ENCODE measurements at regions not wholly inside any gene's neighbourhood (a gene's known extent, or its start where the extent isn't known, plus 50 kb on each side); places are given as distances from the start of the nearest gene placed in this dataset.

DNA sequence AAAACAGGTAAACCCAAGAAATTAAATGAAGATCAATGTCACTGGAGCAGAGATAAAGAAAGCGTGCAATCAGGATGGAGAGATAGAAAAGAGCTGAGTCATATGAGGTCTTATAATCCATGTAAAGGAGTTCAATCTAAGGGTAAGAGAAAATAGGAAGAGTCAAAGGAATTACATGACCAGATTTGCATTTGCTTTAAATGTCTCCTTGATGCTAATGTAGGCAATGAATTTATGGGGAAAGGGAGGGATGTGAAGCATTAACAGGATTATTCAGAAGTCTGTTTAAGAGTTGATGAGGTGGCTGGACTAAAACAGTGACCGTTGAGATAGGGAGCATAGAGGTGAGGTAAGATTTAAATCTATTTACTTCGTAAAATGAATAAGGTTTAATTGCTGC, 623.1 kb downstream of the MBD2 start:
- H3K27me3 ChIP-seq = no peaks in the 10 kb centered on the region
- no peaks in the 10 kb centered on the region for H3K9me3 ChIP-seq
- no peak overlapping the region for H3K4me3 ChIP-seq (ENCODE audit: low read depth, low read length)
- TF ChIP-seq, protein P1, sequence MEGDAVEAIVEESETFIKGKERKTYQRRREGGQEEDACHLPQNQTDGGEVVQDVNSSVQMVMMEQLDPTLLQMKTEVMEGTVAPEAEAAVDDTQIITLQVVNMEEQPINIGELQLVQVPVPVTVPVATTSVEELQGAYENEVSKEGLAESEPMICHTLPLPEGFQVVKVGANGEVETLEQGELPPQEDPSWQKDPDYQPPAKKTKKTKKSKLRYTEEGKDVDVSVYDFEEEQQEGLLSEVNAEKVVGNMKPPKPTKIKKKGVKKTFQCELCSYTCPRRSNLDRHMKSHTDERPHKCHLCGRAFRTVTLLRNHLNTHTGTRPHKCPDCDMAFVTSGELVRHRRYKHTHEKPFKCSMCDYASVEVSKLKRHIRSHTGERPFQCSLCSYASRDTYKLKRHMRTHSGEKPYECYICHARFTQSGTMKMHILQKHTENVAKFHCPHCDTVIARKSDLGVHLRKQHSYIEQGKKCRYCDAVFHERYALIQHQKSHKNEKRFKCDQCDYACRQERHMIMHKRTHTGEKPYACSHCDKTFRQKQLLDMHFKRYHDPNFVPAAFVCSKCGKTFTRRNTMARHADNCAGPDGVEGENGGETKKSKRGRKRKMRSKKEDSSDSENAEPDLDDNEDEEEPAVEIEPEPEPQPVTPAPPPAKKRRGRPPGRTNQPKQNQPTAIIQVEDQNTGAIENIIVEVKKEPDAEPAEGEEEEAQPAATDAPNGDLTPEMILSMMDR (IDR thresholded peaks at IDR 0.05; ENCODE audit: low read depth, low read length) = no peak
- DNase-seq = no peak
- H3K4me1 ChIP-seq = no peaks in the 10 kb centered on the region
- no peaks in the 10 kb centered on the region for H3K36me3 ChIP-seq

DNA sequence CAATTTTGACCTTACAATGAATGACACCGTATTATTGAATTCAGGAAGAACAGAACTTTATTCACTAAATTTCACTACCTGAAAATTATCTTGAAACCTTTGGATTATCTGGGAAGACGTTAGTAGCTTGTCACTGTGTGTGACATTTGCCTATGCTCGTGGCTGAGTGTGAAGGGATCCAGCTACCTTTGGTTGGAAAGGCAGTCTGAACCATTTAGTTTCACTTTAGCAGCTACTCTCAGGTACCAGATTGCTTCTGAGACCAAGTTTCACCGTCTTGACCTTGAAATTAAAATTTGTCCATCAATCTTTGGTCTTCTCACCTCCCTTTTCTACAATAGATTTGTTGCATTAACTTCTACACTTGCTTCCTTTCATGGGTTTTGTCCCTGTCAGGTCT, 637.5 kb downstream of the MBD2 start:
- Histone ChIP-seq H3K27me3 (no peaks in the 10 kb centered on the region), H3K4me3 (ENCODE audit: low read depth, low read length) (no peak overlapping the region), H3K36me3 (no peaks in the 10 kb centered on the region), H3K9me3 (no peaks in the 10 kb centered on the region), H3K4me1 (no peaks in the 10 kb centered on the region)
- TF ChIP-seq, protein P1 (IDR thresholded peaks at IDR 0.05; ENCODE audit: low read depth, low read length) = no peak
- DNase-seq = no peak

Measured in BE2C (cell line).